ENCODE measurements at regions not wholly inside any gene's neighbourhood (a gene's known extent, or its start where the extent isn't known, plus 50 kb on each side); places are given as distances from the start of the nearest gene placed in this dataset.

DNA sequence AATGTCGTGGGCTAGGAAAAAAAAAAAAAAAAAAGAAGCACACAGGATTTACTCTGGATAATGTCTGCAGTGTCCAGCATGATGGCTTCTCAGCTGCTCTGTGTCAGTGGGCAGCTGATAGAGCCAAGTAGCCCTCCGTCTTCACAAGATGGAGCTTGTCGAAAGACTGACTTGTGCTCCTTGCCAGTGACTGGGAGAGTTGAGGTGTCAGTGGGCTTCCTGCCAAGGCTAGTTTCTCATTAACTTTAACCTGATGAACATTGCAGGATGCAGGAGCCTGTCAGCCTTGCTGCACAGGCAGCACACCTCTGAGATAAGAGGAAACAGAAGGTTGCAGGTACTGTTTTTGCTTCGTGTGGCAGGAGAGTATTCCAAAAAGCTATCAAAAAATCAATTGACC is 171.4 kb upstream of the SGCD start:
- TF ChIP-seq, protein P1, sequence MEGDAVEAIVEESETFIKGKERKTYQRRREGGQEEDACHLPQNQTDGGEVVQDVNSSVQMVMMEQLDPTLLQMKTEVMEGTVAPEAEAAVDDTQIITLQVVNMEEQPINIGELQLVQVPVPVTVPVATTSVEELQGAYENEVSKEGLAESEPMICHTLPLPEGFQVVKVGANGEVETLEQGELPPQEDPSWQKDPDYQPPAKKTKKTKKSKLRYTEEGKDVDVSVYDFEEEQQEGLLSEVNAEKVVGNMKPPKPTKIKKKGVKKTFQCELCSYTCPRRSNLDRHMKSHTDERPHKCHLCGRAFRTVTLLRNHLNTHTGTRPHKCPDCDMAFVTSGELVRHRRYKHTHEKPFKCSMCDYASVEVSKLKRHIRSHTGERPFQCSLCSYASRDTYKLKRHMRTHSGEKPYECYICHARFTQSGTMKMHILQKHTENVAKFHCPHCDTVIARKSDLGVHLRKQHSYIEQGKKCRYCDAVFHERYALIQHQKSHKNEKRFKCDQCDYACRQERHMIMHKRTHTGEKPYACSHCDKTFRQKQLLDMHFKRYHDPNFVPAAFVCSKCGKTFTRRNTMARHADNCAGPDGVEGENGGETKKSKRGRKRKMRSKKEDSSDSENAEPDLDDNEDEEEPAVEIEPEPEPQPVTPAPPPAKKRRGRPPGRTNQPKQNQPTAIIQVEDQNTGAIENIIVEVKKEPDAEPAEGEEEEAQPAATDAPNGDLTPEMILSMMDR (IDR thresholded peaks at IDR 0.05; ENCODE audit: borderline replicate concordance, extremely low read depth, low read length, poor library complexity, severe bottlenecking), result no peak
- TF ChIP-seq EZH2 (IDR thresholded peaks at IDR 0.05; ENCODE audit: borderline replicate concordance, low read depth, low read length, severe bottlenecking), result no peak

Data from DND-41 (cell line).